ENCODE measurements at regions not wholly inside any gene's neighbourhood (a gene's known extent, or its start where the extent isn't known, plus 50 kb on each side); places are given as distances from the start of the nearest gene placed in this dataset.

DNA sequence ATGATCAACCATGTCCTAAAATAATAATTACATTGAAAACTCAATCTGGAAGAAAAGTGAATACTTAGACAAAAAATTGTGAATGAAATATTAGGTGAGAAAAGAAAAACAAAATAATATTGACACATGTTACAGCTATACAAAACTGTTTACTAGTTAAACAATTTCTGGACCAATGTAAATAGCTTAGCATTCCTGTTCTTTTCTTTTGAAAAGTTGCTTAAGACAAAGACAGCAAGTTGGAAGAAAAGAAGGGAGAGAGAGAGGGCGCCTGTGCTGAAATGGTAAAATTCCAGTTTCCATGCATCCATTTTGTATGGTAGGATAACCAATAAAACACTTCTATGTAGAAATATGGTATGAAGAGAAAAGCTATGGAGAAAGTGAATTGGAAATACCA, 94.1 kb upstream of the RFX8 start:
- no peak for DNase-seq (ENCODE audit: low read depth, low spot score)
- no peaks in the 10 kb centered on the region for H3K9me3 ChIP-seq (replicated peaks; ENCODE audit: control insufficient read depth, insufficient read depth, low read length)
- no TSS peak for BruUV-seq (replicated peaks)
- H3K9ac ChIP-seq (replicated peaks; ENCODE audit: extremely low read depth, insufficient read depth, low read length) = no peak overlapping the region
- dilution Hi-C loops (cut with MboI; ENCODE audit: extremely low pct_ligation_motif_present, low sequenced_read_pairs) (no loop called here), intact Hi-C loops (cut with micrococcal nuclease) (no loop called here)
- H4K20me1 ChIP-seq (replicated peaks; ENCODE audit: control insufficient read depth, extremely low read depth, insufficient read depth, low read length) = no peaks in the 10 kb centered on the region
- H2AFZ ChIP-seq (ENCODE audit: low read depth, low read length) = no peak overlapping the region
- peaks cover 6 to 12% of the 10 kb centered on the region in 2 experiments for H3K27me3 ChIP-seq (ENCODE audit: control insufficient read depth in 2 of 2, insufficient read depth in 2 of 2, low read length in 2 of 2)
- no peaks in the 10 kb centered on the region for H3K36me3 ChIP-seq (ENCODE audit: control insufficient read depth in 2 of 2, extremely low read depth in 1 of 2, insufficient read depth in 2 of 2, low read length in 2 of 2)
- no peaks in the 10 kb centered on the region for H3K9me1 ChIP-seq (replicated peaks; ENCODE audit: control insufficient read depth, extremely low read depth, insufficient read depth, low read length)
- H3K27ac ChIP-seq (ENCODE audit: insufficient read depth, low read depth, low read length) = no peak overlapping the region
- no peak overlapping the region for H3K4me3 ChIP-seq (replicated peaks in 1 of 3; ENCODE audit: insufficient read depth in 1 of 3, low read depth in 1 of 3, low read length in 3 of 3)
- no peaks in the 10 kb centered on the region for H3K79me2 ChIP-seq (ENCODE audit: control insufficient read depth, insufficient read depth, low read length)
- POLR2A ChIA-PET = no interaction called here
- H3K4me2 ChIP-seq (ENCODE audit: insufficient read depth, low read length) = no peak overlapping the region
- TF ChIP-seq JUN (IDR thresholded peaks at IDR 0.05; ENCODE audit: borderline replicate concordance, insufficient read depth, insufficient read length, low read depth) (no peak), POLR2A (IDR thresholded peaks at IDR 0.05; ENCODE audit: low read depth, low read length) (no peak), FOS (IDR thresholded peaks at IDR 0.05; ENCODE audit: borderline replicate concordance, insufficient read depth, low read length) (no peak), EZH2 (IDR thresholded peaks at IDR 0.05; ENCODE audit: borderline replicate concordance, low read depth, low read length, severe bottlenecking) (no peak), POLR2AphosphoS5 (IDR thresholded peaks at IDR 0.05; ENCODE audit: insufficient read depth, low read depth, low read length) (no peak), GATA2 (IDR thresholded peaks at IDR 0.05; ENCODE audit: insufficient read depth, insufficient read length, low read depth, low read length) (no peak), MYC (IDR thresholded peaks at IDR 0.05; ENCODE audit: low read depth, low read length) (no peak)
- TF ChIP-seq, protein P1, sequence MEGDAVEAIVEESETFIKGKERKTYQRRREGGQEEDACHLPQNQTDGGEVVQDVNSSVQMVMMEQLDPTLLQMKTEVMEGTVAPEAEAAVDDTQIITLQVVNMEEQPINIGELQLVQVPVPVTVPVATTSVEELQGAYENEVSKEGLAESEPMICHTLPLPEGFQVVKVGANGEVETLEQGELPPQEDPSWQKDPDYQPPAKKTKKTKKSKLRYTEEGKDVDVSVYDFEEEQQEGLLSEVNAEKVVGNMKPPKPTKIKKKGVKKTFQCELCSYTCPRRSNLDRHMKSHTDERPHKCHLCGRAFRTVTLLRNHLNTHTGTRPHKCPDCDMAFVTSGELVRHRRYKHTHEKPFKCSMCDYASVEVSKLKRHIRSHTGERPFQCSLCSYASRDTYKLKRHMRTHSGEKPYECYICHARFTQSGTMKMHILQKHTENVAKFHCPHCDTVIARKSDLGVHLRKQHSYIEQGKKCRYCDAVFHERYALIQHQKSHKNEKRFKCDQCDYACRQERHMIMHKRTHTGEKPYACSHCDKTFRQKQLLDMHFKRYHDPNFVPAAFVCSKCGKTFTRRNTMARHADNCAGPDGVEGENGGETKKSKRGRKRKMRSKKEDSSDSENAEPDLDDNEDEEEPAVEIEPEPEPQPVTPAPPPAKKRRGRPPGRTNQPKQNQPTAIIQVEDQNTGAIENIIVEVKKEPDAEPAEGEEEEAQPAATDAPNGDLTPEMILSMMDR (IDR thresholded peaks at IDR 0.05; ENCODE audit: extremely low read depth in 1 of 2, insufficient read depth in 1 of 2, low read depth in 1 of 2, low read length in 2 of 2) = no peak
- TF ChIP-seq, protein P2, sequence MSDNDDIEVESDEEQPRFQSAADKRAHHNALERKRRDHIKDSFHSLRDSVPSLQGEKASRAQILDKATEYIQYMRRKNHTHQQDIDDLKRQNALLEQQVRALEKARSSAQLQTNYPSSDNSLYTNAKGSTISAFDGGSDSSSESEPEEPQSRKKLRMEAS (IDR thresholded peaks at IDR 0.05; ENCODE audit: insufficient read depth, insufficient read length) = no peak
- no peak for FAIRE-seq
- CTCF ChIA-PET = interaction anchor here (1.1 to 1.4 kb wide), 2 partner anchors 13 to 150 kb away, joined by 4 read pairs; no protein-coding TSS in a partner anchor
- no peaks in the 10 kb centered on the region for H3K4me1 ChIP-seq (ENCODE audit: control insufficient read depth, extremely low read depth, insufficient read depth, low read length)
